GM12875 (cell line): ENCODE measurements at regions not wholly inside any gene's neighbourhood (a gene's known extent, or its start where the extent isn't known, plus 50 kb on each side); places are given as distances from the start of the nearest gene placed in this dataset.
"Not testable (repeated sequence)": the region's sequence is repeated elsewhere in the genome, so short reads cannot be mapped to it uniquely, and the experiment has no call there.

Experiments
- H3K4me3 ChIP-seq: one replicate; pipeline ENCODE4 v1.5.1; 2011; ENCODE audit warnings: low read depth, low read length, control low read depth
- CTCF ChIP-seq: IDR thresholded peaks from 2 replicates; pipeline ENCODE4 v1.5.1; 2011; ENCODE audit warnings: low read depth, mild to moderate bottlenecking, control low read depth, inconsistent platforms, low read length, moderate library complexity, borderline replicate concordance; ENCODE audit not compliant: insufficient read depth

- no peak overlapping the region for H3K4me3 ChIP-seq
- TF ChIP-seq CTCF, result no peak
These were observed 230.0 kb downstream of the BCHE start for GRCh38 chr3:165607221-165607620.

GRCh38 chr3:165603196-165603595 is 234.0 kb downstream of the BCHE start:
- H3K4me3 ChIP-seq, result no peak overlapping the region
- TF ChIP-seq CTCF, result no peak

GRCh38 chr3:165572566-165572965 is 264.7 kb downstream of the BCHE start:
- H3K4me3 ChIP-seq, result not testable (repeated sequence)

- no peak for TF ChIP-seq CTCF
- no peak overlapping the region for H3K4me3 ChIP-seq
These were observed 268.2 kb downstream of the BCHE start for GRCh38 chr3:165568907-165569462.

DNA sequence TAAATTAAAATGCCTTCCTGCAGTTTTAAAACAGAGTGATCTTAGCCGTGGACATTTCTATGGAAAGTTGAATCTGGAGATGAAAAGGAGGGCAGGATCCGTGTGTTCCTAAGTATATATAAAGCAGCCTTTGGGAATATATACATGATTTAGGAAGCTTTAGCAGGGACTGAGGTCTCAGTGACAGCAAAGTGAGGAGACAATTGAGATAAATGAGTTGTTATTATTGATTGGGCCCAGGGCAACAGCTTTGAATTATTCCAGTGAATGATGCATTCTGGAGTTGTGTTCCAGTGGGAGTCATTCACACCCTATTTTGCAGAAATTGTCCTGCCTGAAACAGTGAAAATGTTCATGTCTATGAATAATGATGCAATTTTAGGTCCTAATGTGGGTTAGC is 281.4 kb downstream of the BCHE start:
- no peak overlapping the region for H3K4me3 ChIP-seq
- TF ChIP-seq CTCF, result no peak

- H3K4me3 ChIP-seq, result no peak overlapping the region
- no peak for TF ChIP-seq CTCF
These were observed 283.9 kb downstream of the BCHE start for GRCh38 chr3:165553371-165553770.

DNA sequence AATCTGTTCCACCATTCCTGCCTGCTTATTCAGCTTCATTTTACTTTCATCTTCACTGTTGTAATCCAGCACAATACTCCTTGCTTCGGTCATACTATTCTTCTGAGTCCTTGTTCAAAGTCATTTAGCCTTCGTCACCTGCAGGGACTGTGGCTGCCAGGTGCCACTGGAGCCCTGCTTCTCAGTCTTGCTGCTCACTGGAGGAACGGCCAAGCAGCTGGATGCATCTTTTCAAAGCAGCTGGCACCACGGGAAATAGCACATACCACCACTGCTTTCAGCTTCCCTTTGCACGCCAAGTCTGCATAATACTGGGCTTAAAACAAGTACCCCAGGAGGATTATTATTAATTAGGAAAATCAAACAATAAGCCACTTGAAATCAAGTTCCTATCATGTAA is 287.6 kb downstream of the BCHE start:
- TF ChIP-seq CTCF, result no peak
- H3K4me3 ChIP-seq, result no peak overlapping the region

DNA sequence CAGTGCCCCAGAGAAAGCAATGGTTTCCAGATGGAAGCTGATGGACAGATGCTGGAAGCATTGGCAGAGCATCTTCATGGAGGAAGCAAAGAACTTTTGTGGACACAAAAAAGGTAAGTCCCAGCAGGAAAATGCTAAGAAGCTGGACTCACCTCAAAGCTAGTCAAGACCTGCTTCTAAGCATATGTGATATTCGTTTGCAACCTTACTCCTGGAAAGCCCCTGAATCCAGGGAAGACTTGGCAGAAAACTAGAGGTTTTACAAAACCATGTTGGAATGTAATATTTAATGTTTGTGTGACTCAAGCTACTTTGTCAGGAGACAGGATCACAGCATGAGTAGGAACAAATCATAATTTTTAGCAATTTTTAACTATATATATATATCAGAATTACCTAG is 288.2 kb downstream of the BCHE start:
- no peak overlapping the region for H3K4me3 ChIP-seq
- no peak for TF ChIP-seq CTCF
